Activated T-helper 1 cell treated with Interleukin-2 at 50 U/mL for 16 hours (primary cell): ENCODE measurements at regions not wholly inside any gene's neighbourhood (a gene's known extent, or its start where the extent isn't known, plus 50 kb on each side); places are given as distances from the start of the nearest gene placed in this dataset.

Experiments used
- DNase-seq: peaks from one replicate; pipeline ENCODE4 v3.0.0-alpha.2; 2020; ENCODE audit warnings: low read depth

- no peak for DNase-seq
These were observed 99.2 kb downstream of the SLC41A2 start for GRCh38 chr12:104858611-104859543.

GRCh38 chr12:104856531-104856930 lies 101.6 kb downstream of the SLC41A2 start:
- DNase-seq = no peak

GRCh38 chr12:104855599-104855998 lies 102.5 kb downstream of the SLC41A2 start:
- no peak for DNase-seq

- no peak for DNase-seq
These were observed 105.2 kb downstream of the SLC41A2 start for GRCh38 chr12:104852896-104853295.

- DNase-seq = no peak
These were observed 106.0 kb downstream of the SLC41A2 start for GRCh38 chr12:104852102-104852501.

GRCh38 chr12:104850781-104851180 lies 107.3 kb downstream of the SLC41A2 start:
- no peak for DNase-seq

- no peak for DNase-seq
These were observed 111.9 kb downstream of the SLC41A2 start for GRCh38 chr12:104846056-104846767.

GRCh38 chr12:104844123-104844522 lies 114.0 kb downstream of the SLC41A2 start:
- no peak for DNase-seq

GRCh38 chr12:104840262-104840661 lies 117.8 kb downstream of the SLC41A2 start:
- no peak for DNase-seq

GRCh38 chr12:104835317-104835716 lies 122.8 kb downstream of the SLC41A2 start:
- DNase-seq = no peak

GRCh38 chr12:104834607-104835006 lies 123.5 kb downstream of the SLC41A2 start:
- no peak for DNase-seq

- no peak for DNase-seq
These were observed 124.3 kb downstream of the SLC41A2 start for GRCh38 chr12:104833756-104834155.

- DNase-seq = no peak
These were observed 130.1 kb downstream of the SLC41A2 start for GRCh38 chr12:104828015-104828414.

- no peak for DNase-seq
These were observed 130.5 kb downstream of the SLC41A2 start for GRCh38 chr12:104827587-104827986.

- DNase-seq = no peak
These were observed 132.7 kb downstream of the SLC41A2 start for GRCh38 chr12:104825408-104825807.

GRCh38 chr12:104823985-104824461 lies 134.1 kb downstream of the SLC41A2 start:
- no peak for DNase-seq

- no peak for DNase-seq
These were observed 135.1 kb downstream of the SLC41A2 start for GRCh38 chr12:104822941-104823340.

- no peak for DNase-seq
These were observed 141.1 kb downstream of the SLC41A2 start for GRCh38 chr12:104816845-104817503.

GRCh38 chr12:104815935-104816334 lies 142.2 kb downstream of the SLC41A2 start:
- no peak for DNase-seq

GRCh38 chr12:104814944-104815343 lies 143.1 kb downstream of the SLC41A2 start:
- no peak for DNase-seq
